Glutamatergic neuron (in vitro differentiated cells): ENCODE measurements at regions not wholly inside any gene's neighbourhood (a gene's known extent, or its start where the extent isn't known, plus 50 kb on each side); places are given as distances from the start of the nearest gene placed in this dataset.

Experiments used
- DNase-seq: peaks from one replicate; pipeline ENCODE4 v3.0.0; 2022
- H3K27ac Mint-ChIP-seq: one replicate; pipeline ENCODE4 v1.8.0; 2020; ENCODE audit warnings: mild to moderate bottlenecking, mixed read lengths, inconsistent platforms; ENCODE audit not compliant: unreplicated experiment
- H3K27me3 Mint-ChIP-seq: one replicate; pipeline ENCODE4 v1.8.0; 2020; ENCODE audit warnings: mild to moderate bottlenecking, moderate library complexity, mixed read lengths, inconsistent platforms; ENCODE audit not compliant: unreplicated experiment
- H3K36me3 Mint-ChIP-seq: one replicate; pipeline ENCODE4 v1.8.0; 2020; ENCODE audit warnings: mild to moderate bottlenecking, mixed read lengths, inconsistent platforms; ENCODE audit not compliant: unreplicated experiment
- H3K4me1 Mint-ChIP-seq: one replicate; pipeline ENCODE4 v1.8.0; 2020; ENCODE audit warnings: mild to moderate bottlenecking, low read depth, mixed read lengths, inconsistent platforms; ENCODE audit not compliant: unreplicated experiment
- H3K4me3 Mint-ChIP-seq: one replicate; pipeline ENCODE4 v1.8.0; 2020; ENCODE audit warnings: mild to moderate bottlenecking, mixed read lengths, inconsistent platforms; ENCODE audit not compliant: unreplicated experiment
- H3K9me3 Mint-ChIP-seq: one replicate; pipeline ENCODE4 v1.8.0; 2020; ENCODE audit warnings: mild to moderate bottlenecking, moderate library complexity, mixed read lengths, inconsistent platforms; ENCODE audit not compliant: unreplicated experiment
- CTCF ChIP-seq: fragments of 200-600 bp; sonication (generic); IDR thresholded peaks from one replicate; pipeline ENCODE4 v1.5.0; 2021; ENCODE audit not compliant: partially characterized antibody, unreplicated experiment

- peaks cover 1% of the 10 kb centered on the region for H3K9me3 Mint-ChIP-seq
- H3K4me1 Mint-ChIP-seq, result peaks cover 15% of the 10 kb centered on the region
- peaks cover 9% of the 10 kb centered on the region for H3K27me3 Mint-ChIP-seq
Observed at GRCh38 chr17:77674358-77674757, 284.1 kb upstream of the TNRC6C start.

GRCh38 chr17:77675411-77675810 is 283.1 kb upstream of the TNRC6C start:
- peaks cover 15% of the 10 kb centered on the region for H3K4me1 Mint-ChIP-seq
- DNase-seq, result no peak
- H3K9me3 Mint-ChIP-seq, result no peaks in the 10 kb centered on the region
- peaks cover 9% of the 10 kb centered on the region for H3K27me3 Mint-ChIP-seq
- H3K4me3 Mint-ChIP-seq, result no peak overlapping the region
- no peak overlapping the region for H3K27ac Mint-ChIP-seq
- H3K36me3 Mint-ChIP-seq, result peaks cover 15% of the 10 kb centered on the region
- no peak for TF ChIP-seq CTCF

More at GRCh38 chr17:77674358-77674757, 284.1 kb upstream of the TNRC6C start:
- Mint-ChIP-seq H3K4me3 (no peak overlapping the region), H3K27ac (no peak overlapping the region), H3K36me3 (peaks cover 19% of the 10 kb centered on the region)
- DNase-seq, result no peak
- no peak for TF ChIP-seq CTCF

- Mint-ChIP-seq H3K9me3 (no peaks in the 10 kb centered on the region), H3K4me1 (peaks cover 15% of the 10 kb centered on the region), H3K27ac (no peak overlapping the region), H3K27me3 (peaks cover 9% of the 10 kb centered on the region), H3K4me3 (no peak overlapping the region), H3K36me3 (peaks cover 15% of the 10 kb centered on the region)
- DNase-seq, result no peak
- TF ChIP-seq CTCF, result no peak
Observed at GRCh38 chr17:77675816-77676215, 282.7 kb upstream of the TNRC6C start.

- Mint-ChIP-seq H3K27me3 (peaks cover 9% of the 10 kb centered on the region), H3K27ac (no peak overlapping the region), H3K36me3 (peaks cover 15% of the 10 kb centered on the region), H3K4me1 (peaks cover 15% of the 10 kb centered on the region), H3K4me3 (no peak overlapping the region), H3K9me3 (no peaks in the 10 kb centered on the region)
- DNase-seq, result no peak
- TF ChIP-seq CTCF, result no peak
Observed at GRCh38 chr17:77676237-77676661, 282.3 kb upstream of the TNRC6C start.

GRCh38 chr17:77677211-77677610 is 281.3 kb upstream of the TNRC6C start:
- H3K36me3 Mint-ChIP-seq, result peaks cover 14% of the 10 kb centered on the region
- H3K4me3 Mint-ChIP-seq, result peak overlapping the region; percentile 37
- no peak for TF ChIP-seq CTCF
- H3K4me1 Mint-ChIP-seq, result peaks cover 15% of the 10 kb centered on the region
- H3K9me3 Mint-ChIP-seq, result no peaks in the 10 kb centered on the region
- peaks cover 9% of the 10 kb centered on the region for H3K27me3 Mint-ChIP-seq
- no peak overlapping the region for H3K27ac Mint-ChIP-seq
- no peak for DNase-seq
